ENCODE measurements at regions not wholly inside any gene's neighbourhood (a gene's known extent, or its start where the extent isn't known, plus 50 kb on each side); places are given as distances from the start of the nearest gene placed in this dataset.

DNA sequence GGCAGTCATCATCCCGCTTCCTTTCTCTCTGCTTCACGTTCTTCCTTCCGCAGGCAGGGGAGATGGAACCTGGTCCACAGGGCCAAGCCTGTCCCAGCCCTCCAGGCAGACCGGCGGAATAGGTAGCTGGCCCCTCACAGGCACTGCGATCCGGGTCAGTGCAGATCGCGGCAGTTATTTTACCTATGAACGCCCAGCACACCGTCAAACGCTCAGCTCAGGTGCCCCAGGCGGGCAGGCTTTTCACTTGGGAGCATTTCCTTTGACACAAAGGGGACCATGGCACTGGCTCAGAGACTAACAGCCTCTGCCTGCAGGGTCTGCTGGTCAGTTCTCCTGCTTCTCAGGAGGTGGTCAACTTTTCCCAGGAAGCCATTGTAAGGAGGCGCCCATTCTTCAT is 97.0 kb upstream of the ZNF98 start:
- TF ChIP-seq, protein P1, sequence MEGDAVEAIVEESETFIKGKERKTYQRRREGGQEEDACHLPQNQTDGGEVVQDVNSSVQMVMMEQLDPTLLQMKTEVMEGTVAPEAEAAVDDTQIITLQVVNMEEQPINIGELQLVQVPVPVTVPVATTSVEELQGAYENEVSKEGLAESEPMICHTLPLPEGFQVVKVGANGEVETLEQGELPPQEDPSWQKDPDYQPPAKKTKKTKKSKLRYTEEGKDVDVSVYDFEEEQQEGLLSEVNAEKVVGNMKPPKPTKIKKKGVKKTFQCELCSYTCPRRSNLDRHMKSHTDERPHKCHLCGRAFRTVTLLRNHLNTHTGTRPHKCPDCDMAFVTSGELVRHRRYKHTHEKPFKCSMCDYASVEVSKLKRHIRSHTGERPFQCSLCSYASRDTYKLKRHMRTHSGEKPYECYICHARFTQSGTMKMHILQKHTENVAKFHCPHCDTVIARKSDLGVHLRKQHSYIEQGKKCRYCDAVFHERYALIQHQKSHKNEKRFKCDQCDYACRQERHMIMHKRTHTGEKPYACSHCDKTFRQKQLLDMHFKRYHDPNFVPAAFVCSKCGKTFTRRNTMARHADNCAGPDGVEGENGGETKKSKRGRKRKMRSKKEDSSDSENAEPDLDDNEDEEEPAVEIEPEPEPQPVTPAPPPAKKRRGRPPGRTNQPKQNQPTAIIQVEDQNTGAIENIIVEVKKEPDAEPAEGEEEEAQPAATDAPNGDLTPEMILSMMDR (IDR thresholded peaks at IDR 0.05; ENCODE audit: insufficient read depth, low read length), result no peak
- TF ChIP-seq SPI1 (IDR thresholded peaks at IDR 0.05; ENCODE audit: borderline replicate concordance, low read depth), result no peak
- no peak for TF ChIP-seq POLR2AphosphoS5 (IDR thresholded peaks at IDR 0.05; ENCODE audit: low read depth)
- TF ChIP-seq GABPA (IDR thresholded peaks at IDR 0.05; ENCODE audit: low read depth), result no peak
- TF ChIP-seq REST (IDR thresholded peaks at IDR 0.05; ENCODE audit: insufficient replicate concordance, low read depth), result no peak
